ENCODE measurements at regions not wholly inside any gene's neighbourhood (a gene's known extent, or its start where the extent isn't known, plus 50 kb on each side); places are given as distances from the start of the nearest gene placed in this dataset.

GRCh38 chr5:97644896-97645295 is 461.8 kb upstream of the RIOK2 start:
- no peaks in the 10 kb centered on the region for H3K79me2 ChIP-seq (ENCODE audit: control insufficient read depth in 1 of 2, insufficient read depth in 2 of 2, low read length in 2 of 2)
- no peak for TF ChIP-seq TAF1 (IDR thresholded peaks at IDR 0.05; ENCODE audit: low read depth, low read length)
- no peak for TF ChIP-seq EGR1 (IDR thresholded peaks at IDR 0.05; ENCODE audit: borderline replicate concordance, low read depth, low read length)
- TF ChIP-seq FOSL1 (IDR thresholded peaks at IDR 0.05; ENCODE audit: insufficient read depth, low read depth, low read length), result no peak
- no peak for TF ChIP-seq TCF12 (IDR thresholded peaks at IDR 0.05; ENCODE audit: low read depth, low read length)
- TF ChIP-seq GTF2F1 (IDR thresholded peaks at IDR 0.05; ENCODE audit: borderline replicate concordance, low read depth, low read length), result no peak
- TF ChIP-seq JUN (IDR thresholded peaks at IDR 0.05; ENCODE audit: low read depth, low read length), result no peak
- H3K14ac ChIP-seq (ENCODE audit: insufficient read length), result no peak overlapping the region
- H4K5ac ChIP-seq (ENCODE audit: insufficient read length, low read depth, low read length), result no peak overlapping the region
- no peak overlapping the region for H3K23ac ChIP-seq (ENCODE audit: insufficient read length)
- H3K9ac ChIP-seq (replicated peaks in 1 of 4; ENCODE audit: extremely low read depth in 1 of 4, low read depth in 3 of 4, low read length in 3 of 4), result no peak overlapping the region
- no peak overlapping the region for H2BK15ac ChIP-seq (ENCODE audit: low read length)
- H2BK5ac ChIP-seq (ENCODE audit: low read depth, low read length), result no peak overlapping the region
- H3K18ac ChIP-seq (ENCODE audit: extremely low read depth, low read length), result no peak overlapping the region
- peaks cover 1% of the 10 kb centered on the region; the same call in 1 of the 2 replicates for H3K23me2 ChIP-seq (ENCODE audit: low read depth, low read length)
- no peak overlapping the region for H2BK120ac ChIP-seq (replicated peaks; ENCODE audit: low read depth, low read length)
- H3K4ac ChIP-seq (replicated peaks; ENCODE audit: insufficient read length, low read depth, low read length), result no peak overlapping the region
- H3K79me1 ChIP-seq (ENCODE audit: low read depth, low read length), result no peaks in the 10 kb centered on the region
- no peak overlapping the region for H2AK5ac ChIP-seq (ENCODE audit: low read depth, low read length)
- no peak overlapping the region for H4K91ac ChIP-seq (replicated peaks; ENCODE audit: insufficient read length, low read length)
- no peak overlapping the region for H3K56ac ChIP-seq (replicated peaks; ENCODE audit: insufficient read length, low read depth, low read length)
- FAIRE-seq, result no peak
- no peak overlapping the region for H4K8ac ChIP-seq (ENCODE audit: extremely low read depth, insufficient read depth, low read length)
- H2BK12ac ChIP-seq (ENCODE audit: low read depth, low read length), result no peak overlapping the region
- POLR2A ChIA-PET (ENCODE audit: partially characterized antibody), result no interaction called here
- H3K9me3 ChIP-seq (ENCODE audit: insufficient read depth in 2 of 2, low read depth in 1 of 2, low read length in 1 of 2), result 0 out of 4 replicates have a peak, but pooled peaks cover 0 to 3% of the 10 kb centered on the region in 2 experiments
- DNase-seq (ENCODE audit: low read depth in 1 of 2, low spot score in 2 of 2), result no peak
- H3K4me2 ChIP-seq (ENCODE audit: insufficient read depth in 1 of 2, low read depth in 2 of 2, low read length in 2 of 2), result no peak overlapping the region
- CTCF ChIA-PET (ENCODE audit: partially characterized antibody), result no interaction called here
- no peaks in the 10 kb centered on the region for H3K4me1 ChIP-seq (replicated peaks in 1 of 4; ENCODE audit: control insufficient read depth in 3 of 4, insufficient read depth in 4 of 4, low read length in 3 of 4)
- no peaks in the 10 kb centered on the region for H4K20me1 ChIP-seq (replicated peaks in 1 of 2; ENCODE audit: control insufficient read depth in 1 of 2, insufficient read depth in 2 of 2, low read length in 2 of 2)
- WGBS, 2 experiments (ENCODE audit: extremely low coverage in 1 of 2, insufficient coverage in 1 of 2, insufficient read length in 1 of 2, insufficient replicate concordance in 2 of 2, low coverage in 1 of 2, low lambda C conversion rate in 2 of 2, missing lambda C conversion rate in 1 of 2), result 87% methylated on average over 2 of the region's 2 CpGs; no CpG with 5 or more reads in 1 of the 2 experiments
- no peak overlapping the region for H2AFZ ChIP-seq (ENCODE audit: low read length)
- no peak overlapping the region for H3K4me3 ChIP-seq (ENCODE audit: extremely low read depth in 1 of 4, insufficient read depth in 2 of 4, low read depth in 3 of 4, low read length in 4 of 4)
- H2BK20ac ChIP-seq (ENCODE audit: low read length), result no peak overlapping the region
- H3K36me3 ChIP-seq (ENCODE audit: control insufficient read depth in 2 of 4, insufficient read depth in 4 of 4, low read length in 3 of 4), result no peaks in the 10 kb centered on the region
- H3K27me3 ChIP-seq (replicated peaks in 1 of 4; ENCODE audit: control insufficient read depth in 3 of 4, extremely low read depth in 1 of 4, insufficient read depth in 3 of 4, low read length in 3 of 4), result no peaks in the 10 kb centered on the region
- no peak overlapping the region for H3K27ac ChIP-seq (ENCODE audit: low read depth, low read length)

Measured in H1 (cell line).